GDM1 (cell line): ENCODE measurements at regions not wholly inside any gene's neighbourhood (a gene's known extent, or its start where the extent isn't known, plus 50 kb on each side); places are given as distances from the start of the nearest gene placed in this dataset.

Experiments used
- DNase-seq: peaks from one replicate; lab custom pipeline; 2025; lab: John Stamatoyannopoulos, UW

- no peak for DNase-seq
These were observed 84.6 kb downstream of the MYEOV start for GRCh38 chr11:69378303-69379141.

GRCh38 chr11:69380451-69380901 is 86.5 kb downstream of the MYEOV start:
- no peak for DNase-seq

- no peak for DNase-seq
These were observed 87.1 kb downstream of the MYEOV start for GRCh38 chr11:69380921-69381581.

GRCh38 chr11:69381681-69382130 is 87.8 kb downstream of the MYEOV start:
- DNase-seq, result no peak

GRCh38 chr11:69382131-69383128 is 88.5 kb downstream of the MYEOV start:
- DNase-seq, result no peak

- DNase-seq, result no peak
These were observed 89.7 kb downstream of the MYEOV start for GRCh38 chr11:69383372-69384250.

GRCh38 chr11:69384251-69385143 is 90.5 kb downstream of the MYEOV start:
- no peak for DNase-seq

- DNase-seq, result no peak
These were observed 91.3 kb downstream of the MYEOV start for GRCh38 chr11:69385144-69385820.

- no peak for DNase-seq
These were observed 92.0 kb downstream of the MYEOV start for GRCh38 chr11:69385832-69386427.

GRCh38 chr11:69386594-69387408 is 92.8 kb downstream of the MYEOV start:
- no peak for DNase-seq

GRCh38 chr11:69387409-69387885 is 93.5 kb downstream of the MYEOV start:
- DNase-seq, result no peak

- no peak for DNase-seq
These were observed 93.3 kb upstream of the LINC01488 start for GRCh38 chr11:69388210-69388609.

GRCh38 chr11:69388661-69389060 is 92.8 kb upstream of the LINC01488 start:
- no peak for DNase-seq

- no peak for DNase-seq
These were observed 90.9 kb upstream of the LINC01488 start for GRCh38 chr11:69390561-69390960.

GRCh38 chr11:69391192-69392103 is 90.0 kb upstream of the LINC01488 start:
- DNase-seq, result no peak

- DNase-seq, result no peak
These were observed 89.3 kb upstream of the LINC01488 start for GRCh38 chr11:69392104-69392653.
